ENCODE measurements at regions not wholly inside any gene's neighbourhood (a gene's known extent, or its start where the extent isn't known, plus 50 kb on each side); places are given as distances from the start of the nearest gene placed in this dataset.

DNA sequence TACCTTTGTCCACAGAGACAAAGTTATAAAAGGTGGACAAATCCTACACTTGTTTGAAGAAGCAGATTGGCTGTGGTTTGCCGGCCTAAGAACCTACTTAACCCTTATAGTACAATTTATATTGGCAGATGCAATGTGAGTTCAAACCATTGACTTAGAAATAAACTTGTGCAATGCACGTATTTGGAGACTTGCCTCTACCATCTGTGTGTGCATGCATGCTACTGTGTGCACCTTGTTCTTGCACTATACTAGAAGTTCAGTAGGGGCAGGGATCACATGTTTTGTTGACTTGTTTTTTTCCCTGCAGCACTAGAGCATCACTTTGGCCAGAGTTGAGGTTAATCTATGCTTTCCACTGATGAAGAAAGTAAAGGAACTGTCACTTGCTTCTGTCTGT is 163.1 kb upstream of the SERP2 start:
- TF ChIP-seq, protein P1, sequence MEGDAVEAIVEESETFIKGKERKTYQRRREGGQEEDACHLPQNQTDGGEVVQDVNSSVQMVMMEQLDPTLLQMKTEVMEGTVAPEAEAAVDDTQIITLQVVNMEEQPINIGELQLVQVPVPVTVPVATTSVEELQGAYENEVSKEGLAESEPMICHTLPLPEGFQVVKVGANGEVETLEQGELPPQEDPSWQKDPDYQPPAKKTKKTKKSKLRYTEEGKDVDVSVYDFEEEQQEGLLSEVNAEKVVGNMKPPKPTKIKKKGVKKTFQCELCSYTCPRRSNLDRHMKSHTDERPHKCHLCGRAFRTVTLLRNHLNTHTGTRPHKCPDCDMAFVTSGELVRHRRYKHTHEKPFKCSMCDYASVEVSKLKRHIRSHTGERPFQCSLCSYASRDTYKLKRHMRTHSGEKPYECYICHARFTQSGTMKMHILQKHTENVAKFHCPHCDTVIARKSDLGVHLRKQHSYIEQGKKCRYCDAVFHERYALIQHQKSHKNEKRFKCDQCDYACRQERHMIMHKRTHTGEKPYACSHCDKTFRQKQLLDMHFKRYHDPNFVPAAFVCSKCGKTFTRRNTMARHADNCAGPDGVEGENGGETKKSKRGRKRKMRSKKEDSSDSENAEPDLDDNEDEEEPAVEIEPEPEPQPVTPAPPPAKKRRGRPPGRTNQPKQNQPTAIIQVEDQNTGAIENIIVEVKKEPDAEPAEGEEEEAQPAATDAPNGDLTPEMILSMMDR (IDR thresholded peaks at IDR 0.05) = no peak
- TF ChIP-seq POLR2AphosphoS5 (IDR thresholded peaks at IDR 0.05) (no peak), POLR2A (IDR thresholded peaks at IDR 0.05) (no peak)

Data from sigmoid colon (tissue), 4 donors.